A172 (cell line): ENCODE measurements at regions not wholly inside any gene's neighbourhood (a gene's known extent, or its start where the extent isn't known, plus 50 kb on each side); places are given as distances from the start of the nearest gene placed in this dataset.

ENCODE experiments used
- DNase-seq: peaks from one replicate; pipeline ENCODE4 v3.0.0-alpha.2; 2015; ENCODE audit warnings: low spot score

DNA sequence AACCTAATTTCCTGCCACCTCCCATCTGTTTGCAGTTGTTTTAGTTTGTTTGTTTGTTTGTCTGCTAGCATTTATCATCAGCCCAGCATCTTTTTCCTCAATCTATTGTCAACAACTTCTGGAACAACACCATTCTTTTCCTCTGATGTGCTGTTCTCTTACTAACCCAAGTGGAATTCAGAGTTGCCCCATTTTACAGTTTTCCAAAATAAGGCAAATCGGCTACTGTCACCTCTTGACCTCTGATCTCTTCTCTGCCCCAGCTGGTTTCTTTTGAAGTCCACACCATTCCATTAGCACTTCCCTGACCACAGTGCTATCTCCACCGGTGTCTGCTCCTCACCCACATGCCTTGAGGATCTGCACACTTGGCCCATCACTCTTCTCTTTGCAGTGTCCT lies 102.4 kb downstream of the EFNB2 start:
- no peak for DNase-seq

DNA sequence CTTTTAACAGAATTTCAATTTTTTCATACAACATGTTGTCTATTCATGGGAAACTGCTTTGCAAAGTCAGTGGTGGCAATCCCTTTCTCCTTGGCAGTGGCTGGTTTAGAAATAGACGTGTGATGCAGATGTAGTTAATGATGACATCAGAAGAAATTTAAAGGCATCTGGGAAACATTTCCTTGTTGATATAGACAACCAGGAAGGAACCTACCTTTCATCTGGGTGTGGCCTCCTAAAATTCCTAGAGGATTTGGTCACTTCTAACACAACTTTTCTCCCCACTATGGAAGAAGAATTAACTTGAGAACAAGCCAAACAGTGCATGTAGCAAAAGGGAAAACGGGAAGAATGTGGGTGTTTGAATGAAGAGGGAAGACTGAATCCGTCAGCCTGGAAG lies 102.8 kb downstream of the EFNB2 start:
- peak; percentile 53 for DNase-seq

DNA sequence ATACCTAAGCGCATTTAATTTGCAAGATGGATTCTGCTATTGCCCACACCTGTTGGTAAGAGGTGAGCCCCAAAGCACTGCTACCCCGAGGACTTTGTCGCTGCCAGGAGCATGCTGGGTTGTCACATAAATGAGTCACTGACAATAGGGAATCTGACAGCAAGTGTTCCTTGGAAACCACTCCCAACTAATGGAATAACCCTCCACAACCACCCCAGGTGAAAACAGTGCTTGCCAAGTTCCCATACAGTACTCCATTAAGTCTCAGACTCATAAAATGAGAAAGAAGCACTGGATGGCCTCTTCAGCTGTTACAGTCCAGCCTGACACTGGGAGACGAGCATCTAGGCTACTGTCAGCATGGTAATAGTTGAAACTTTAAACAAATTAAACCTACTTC lies 108.6 kb downstream of the EFNB2 start:
- no peak for DNase-seq

- no peak for DNase-seq
Observed at GRCh38 chr13:106425661-106426060, 109.8 kb downstream of the EFNB2 start.

DNA sequence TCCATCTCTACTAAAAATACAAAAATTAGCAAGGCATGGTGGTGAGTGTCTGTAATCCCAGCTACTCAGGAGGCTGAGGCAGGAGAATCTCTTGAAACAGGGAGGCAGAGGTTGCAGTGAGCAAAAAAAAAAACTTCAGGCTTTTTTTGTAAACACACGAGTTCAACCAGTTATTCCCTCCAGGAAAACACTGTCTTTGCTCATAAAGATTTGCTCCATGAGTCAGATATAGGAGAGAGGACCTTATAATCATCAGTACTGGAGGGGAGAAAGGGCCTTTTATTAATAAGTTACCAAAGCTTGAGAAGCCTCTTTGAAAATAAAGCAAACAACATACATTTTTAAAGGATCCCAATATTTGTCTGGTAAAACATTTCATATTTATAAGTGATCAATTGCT lies 110.7 kb downstream of the EFNB2 start:
- no peak for DNase-seq

DNA sequence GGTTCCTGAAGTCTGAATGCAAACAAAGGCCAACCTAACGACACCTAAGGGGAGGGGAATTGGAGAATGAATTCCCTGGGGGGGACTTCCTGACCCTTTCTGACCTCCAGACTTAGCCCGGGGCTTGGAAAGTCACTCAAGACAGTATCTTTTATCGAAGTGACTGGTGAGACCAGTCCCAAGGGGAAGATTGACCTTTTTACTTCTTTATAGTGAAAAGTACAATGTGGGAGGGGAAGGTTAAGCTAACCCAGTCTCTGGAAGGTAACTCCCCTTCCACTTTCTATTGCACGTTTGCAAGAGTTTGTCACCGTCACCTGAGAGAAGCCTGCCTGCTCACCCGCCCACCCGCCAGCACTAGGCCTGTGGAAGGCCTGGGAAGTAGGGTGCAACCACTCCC lies 111.9 kb downstream of the EFNB2 start:
- DNase-seq = no peak

- DNase-seq = peak; percentile 20
Observed at GRCh38 chr13:106418556-106418955, 116.9 kb downstream of the EFNB2 start.

DNA sequence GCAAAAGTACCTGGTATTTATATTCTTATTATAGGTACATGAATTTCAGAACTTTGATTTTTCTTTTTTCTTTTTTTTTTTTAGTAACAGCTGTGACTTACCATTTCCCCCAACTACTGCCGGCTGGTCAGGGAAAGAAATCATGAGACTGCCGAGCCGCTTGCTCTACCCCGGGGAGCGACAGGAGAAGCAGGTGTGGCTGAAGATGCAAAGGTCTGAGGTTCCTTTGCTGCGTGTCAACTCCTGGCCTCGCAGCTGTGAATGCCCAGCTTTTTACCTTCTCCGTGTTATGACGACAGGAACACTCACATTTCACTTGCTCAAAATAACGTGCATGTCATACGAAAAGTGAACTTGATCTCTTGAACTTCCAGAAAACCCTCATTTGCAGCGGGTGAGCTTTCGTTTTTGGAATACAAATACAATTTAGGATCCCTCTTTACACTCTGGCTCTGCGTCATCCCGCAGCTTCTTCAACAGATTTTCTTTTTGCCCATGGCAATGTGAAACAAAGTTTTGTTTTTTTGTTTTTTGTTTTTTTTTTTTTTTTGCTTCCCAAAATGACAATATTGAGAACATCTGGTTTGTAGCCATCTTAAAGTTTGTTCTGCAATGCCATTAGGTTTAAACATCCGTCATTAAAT lies 117.9 kb downstream of the EFNB2 start:
- no peak for DNase-seq

DNA sequence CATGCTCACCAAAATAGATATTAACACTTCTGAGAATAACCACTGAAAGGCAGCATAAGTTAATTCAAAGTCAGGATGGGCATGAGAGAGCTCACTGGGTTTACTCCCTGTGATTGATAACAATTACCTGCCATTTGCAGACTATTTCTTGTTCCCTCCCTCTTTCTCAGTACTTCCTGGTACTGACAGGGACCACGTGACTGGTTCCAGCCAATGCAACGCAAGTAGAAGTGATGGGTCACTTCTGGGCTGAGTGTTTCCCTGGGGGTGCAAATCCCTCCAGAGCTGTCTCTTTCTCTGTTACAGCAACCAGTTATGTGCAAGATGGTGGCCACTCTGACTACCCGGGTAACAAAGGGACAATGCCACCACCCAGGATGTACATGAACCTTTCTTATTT lies 118.8 kb downstream of the EFNB2 start:
- no peak for DNase-seq

DNA sequence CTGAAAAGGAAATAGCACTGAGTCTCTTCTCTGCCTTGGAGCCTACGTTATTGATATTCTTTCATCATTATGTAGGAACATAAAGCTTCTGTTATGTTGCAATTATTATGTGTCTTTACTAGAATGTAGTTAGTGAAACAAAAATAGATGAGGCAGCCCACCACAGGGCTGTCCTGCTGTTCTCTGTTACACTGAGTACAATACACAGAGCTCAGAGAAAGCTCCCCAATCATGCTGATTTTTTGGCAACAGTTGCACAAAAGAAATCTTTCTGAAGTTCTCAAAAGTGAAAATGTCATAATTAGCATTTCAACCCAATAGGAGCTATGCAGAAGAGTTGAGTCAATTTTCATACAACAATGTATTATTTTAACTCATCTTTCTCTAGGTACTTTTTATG lies 119.5 kb downstream of the EFNB2 start:
- no peak for DNase-seq

DNA sequence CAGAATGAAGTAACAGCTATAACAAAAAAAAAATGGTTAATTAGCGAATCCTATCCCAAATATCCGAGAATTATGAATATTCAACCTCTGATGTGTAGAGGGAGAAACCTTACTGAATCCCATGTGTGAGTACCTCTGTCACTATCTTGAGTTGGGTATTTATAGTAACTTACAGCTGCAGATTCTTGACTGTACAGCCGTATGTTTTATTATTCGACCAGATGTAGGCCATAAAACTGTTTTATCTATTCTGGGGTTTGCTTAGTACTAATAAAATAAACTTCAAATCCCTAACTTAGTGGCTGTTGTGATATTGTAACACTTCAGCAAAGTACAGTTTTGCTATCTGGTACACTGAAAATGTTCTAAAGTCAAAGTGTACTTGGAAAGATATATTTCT lies 120.0 kb downstream of the EFNB2 start:
- DNase-seq = no peak

DNA sequence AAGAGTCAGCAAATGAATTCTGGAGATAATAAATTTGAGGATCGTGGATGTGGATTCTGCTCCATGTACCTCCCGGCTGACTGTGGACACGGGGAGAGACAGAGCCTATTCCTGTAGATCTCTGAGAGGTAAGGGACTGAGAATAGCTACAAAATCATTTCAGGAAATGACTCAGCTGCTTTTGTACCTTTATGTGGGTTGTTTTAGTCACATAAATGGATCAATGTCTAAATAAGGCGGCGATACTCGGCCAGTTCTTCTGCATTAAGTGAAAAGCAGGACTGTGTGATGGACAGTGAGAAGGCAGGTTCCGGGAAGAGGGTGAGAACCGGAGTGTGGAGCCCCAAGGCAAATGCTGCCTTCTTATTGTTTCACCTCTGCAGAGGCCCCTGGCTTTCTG lies 128.1 kb downstream of the EFNB2 start:
- peak; percentile 36 for DNase-seq

DNA sequence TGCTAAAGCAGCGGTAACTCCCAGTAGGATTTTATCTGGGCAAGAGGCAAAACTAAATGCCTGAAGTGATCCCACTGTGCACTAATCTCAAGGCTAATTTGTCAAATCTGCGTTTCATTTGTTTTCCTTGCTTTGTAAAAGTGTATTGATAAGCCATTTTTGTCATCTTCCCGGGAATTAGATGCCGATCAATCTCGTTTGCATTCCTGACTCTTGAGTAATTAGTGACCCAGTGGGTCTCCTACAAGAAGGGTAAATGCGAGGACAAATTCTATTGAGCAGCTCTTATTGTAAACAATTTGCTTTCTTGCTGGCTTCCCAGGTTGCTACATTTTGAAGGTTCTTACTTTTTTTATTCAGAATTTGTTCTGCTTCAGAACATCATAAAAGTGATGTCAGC lies 129.7 kb downstream of the EFNB2 start:
- no peak for DNase-seq

DNA sequence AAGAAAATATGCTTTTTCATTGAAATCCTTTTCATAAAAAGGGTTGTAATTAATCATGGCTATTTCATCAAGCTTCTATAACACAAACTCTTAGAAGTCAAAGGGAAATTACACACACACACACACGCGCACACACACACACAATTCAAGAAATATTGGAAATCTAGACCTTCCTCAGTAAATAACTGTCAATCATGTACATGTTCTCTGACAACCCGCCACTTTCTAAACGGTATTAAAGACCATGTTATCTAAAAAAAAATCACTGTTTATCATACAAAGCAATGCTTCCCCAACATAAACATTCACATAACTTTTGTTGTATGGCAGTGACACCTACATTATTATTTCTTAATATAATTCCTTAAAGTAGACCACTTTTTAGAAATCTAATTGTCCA lies 132.2 kb downstream of the EFNB2 start:
- no peak for DNase-seq

GRCh38 chr13:106402866-106403265 lies 132.6 kb downstream of the EFNB2 start:
- no peak for DNase-seq

- no peak for DNase-seq
Observed at GRCh38 chr13:106401081-106401480, 134.4 kb downstream of the EFNB2 start.

- no peak for DNase-seq
Observed at GRCh38 chr13:106400289-106400688, 135.2 kb downstream of the EFNB2 start.

DNA sequence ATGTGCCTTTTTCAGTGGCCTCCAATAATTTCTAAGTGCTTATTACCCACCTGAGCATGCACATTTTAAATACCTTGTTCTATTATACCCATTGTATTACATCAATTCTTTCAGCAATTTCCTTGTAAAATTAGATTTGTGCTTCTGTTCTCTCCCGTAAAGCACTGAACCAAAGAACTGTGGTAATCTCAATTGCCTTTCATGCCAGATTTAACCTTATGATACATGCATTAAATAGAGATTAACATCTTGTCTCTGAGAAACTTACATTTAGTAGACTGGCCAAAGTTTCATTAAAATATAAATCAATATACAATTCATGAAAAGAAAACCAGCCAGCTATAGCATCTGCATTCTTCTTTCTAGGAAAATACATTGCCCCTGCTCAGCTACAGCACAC lies 137.2 kb downstream of the EFNB2 start:
- no peak for DNase-seq

- DNase-seq = no peak
Observed at GRCh38 chr13:106393776-106394175, 141.7 kb downstream of the EFNB2 start.

DNA sequence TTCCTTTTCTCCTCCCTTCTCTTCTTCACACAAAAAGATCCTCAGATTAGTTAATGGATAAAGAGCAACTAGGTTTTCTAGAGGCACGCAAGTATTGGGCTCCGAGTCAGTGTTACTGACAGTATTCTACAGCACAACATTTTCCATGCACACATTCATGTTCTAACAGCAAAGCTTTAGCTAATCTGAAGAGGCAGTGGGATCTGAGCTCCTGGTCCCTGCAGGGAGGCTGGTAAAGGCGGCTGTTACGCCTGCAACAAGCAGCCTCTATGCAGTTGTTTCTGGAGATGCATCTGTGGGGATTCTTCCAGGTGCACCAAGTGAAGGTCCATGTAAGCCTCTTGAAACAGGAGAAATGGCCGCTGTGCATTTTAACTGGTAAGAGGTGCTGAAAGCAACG lies 143.8 kb downstream of the EFNB2 start:
- no peak for DNase-seq

DNA sequence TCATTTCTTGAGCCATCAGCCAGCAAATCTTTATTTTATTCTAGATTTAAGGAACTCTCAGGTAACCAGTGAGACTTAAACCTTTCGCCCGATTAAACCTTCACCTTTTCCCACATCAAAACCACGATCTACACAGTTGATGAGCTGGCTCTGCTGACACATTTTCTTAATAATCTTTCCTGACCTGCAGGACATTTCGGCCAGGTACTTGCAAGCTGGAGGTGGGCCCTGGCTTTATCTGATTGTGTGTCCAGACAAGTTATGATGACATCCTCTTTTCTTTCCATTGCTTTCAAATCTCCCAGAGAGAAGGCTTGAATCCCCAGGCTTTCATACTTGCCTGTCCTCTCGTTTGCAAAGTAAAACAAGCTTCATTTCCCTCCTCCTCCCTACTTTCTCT lies 144.2 kb downstream of the EFNB2 start:
- no peak for DNase-seq

GRCh38 chr13:106390367-106390766 lies 145.1 kb downstream of the EFNB2 start:
- no peak for DNase-seq

DNA sequence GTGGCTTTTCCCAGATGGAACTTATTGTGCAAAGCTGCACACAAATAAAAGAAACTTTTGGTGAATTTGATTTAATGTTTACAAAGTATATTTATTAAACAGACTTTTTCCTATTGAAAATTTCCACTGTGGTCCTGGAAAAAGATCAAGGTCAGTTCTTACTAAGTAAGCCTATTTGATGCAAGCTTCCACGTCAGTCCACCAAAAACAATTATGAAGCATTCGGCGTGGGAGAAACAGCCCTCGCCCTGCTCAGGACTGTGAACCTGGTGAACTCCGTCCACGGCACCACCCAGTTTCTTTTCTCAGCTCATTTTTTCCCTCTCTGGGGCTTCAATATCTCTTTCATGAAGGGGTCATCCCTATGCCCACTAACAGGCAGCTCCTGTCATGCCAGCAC lies 149.8 kb downstream of the EFNB2 start:
- DNase-seq = no peak

DNA sequence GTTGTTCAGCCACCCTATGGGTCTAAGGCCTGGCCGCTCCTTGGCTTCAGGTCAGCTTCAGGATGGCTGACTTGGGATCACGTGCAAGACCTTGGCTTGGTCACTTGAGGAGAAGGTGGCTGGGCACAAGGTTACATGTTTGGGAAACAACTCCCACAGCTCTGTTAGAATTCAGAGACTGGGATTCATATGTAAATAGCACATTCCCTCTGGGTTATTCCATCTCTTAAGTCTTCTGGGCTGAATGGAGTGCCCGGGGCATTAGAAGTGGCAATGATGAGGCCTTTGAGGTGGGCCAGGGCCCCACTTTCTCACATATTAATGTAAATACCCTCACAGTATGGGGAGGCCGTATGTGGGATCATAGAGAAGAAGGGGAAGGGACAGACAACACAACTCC lies 150.9 kb downstream of the EFNB2 start:
- DNase-seq = no peak

DNA sequence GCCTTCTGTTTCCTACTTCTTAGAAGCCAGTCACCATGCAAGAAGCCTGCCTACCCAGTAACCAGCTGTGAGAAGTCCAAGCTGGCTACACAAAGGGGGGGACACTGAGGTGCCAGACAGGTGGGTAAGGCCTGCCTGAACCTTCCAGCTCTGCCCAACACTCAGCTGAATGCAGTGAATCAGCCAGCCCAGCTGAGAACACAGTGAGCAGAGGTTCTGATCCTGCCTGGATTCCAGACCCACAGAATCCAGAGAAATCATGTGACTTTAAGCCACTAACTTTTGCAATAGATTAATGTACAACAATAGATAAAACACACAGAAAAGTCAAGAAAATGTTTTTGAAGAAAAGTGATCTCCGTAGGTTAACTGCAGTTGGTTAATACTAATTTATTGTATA lies 151.7 kb downstream of the EFNB2 start:
- no peak for DNase-seq
